ENCODE measurements at regions not wholly inside any gene's neighbourhood (a gene's known extent, or its start where the extent isn't known, plus 50 kb on each side); places are given as distances from the start of the nearest gene placed in this dataset.

DNA sequence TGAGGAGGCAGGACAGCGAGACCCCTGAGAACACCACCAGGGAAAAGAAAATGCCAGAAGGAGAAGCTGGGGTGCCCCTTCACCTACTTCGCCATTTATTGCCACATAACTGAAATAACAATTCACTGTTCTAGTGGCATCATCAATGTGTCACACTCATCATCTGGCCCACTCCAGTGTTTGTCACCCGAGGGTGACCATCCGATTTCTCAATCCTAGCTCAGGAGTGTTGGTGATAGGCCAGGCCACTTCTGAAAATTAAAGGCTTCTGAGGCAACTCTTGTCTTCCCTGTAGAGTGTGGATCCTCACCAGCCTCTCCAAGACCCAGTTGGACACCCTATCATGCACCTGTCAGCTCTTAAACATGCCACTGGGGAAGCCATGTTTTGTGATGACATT is 62.9 kb upstream of the BZW1 start:
- TF ChIP-seq ELF4 (CRISPR knock-in tag; IDR thresholded peaks at IDR 0.05; ENCODE audit: low read depth) (no peak), USF2 (CRISPR knock-in tag; IDR thresholded peaks at IDR 0.05) (no peak), ETV6 (CRISPR knock-in tag; IDR thresholded peaks at IDR 0.05) (no peak), NR3C1 (CRISPR knock-in tag; conservative IDR thresholded peaks at IDR 0.05; ENCODE audit: low read depth) (no peak), FOXK1 (CRISPR knock-in tag; IDR thresholded peaks at IDR 0.05) (no peak), CREM (CRISPR knock-in tag; IDR thresholded peaks at IDR 0.05) (no peak), MXD4 (CRISPR knock-in tag; IDR thresholded peaks at IDR 0.05; ENCODE audit: borderline replicate concordance) (no peak), NR2C2 (CRISPR knock-in tag; IDR thresholded peaks at IDR 0.05) (no peak), SMAD3 (CRISPR knock-in tag; IDR thresholded peaks at IDR 0.05; ENCODE audit: borderline replicate concordance) (no peak), GABPB1 (CRISPR knock-in tag; IDR thresholded peaks at IDR 0.05) (no peak)
- TF ChIP-seq, protein P1, sequence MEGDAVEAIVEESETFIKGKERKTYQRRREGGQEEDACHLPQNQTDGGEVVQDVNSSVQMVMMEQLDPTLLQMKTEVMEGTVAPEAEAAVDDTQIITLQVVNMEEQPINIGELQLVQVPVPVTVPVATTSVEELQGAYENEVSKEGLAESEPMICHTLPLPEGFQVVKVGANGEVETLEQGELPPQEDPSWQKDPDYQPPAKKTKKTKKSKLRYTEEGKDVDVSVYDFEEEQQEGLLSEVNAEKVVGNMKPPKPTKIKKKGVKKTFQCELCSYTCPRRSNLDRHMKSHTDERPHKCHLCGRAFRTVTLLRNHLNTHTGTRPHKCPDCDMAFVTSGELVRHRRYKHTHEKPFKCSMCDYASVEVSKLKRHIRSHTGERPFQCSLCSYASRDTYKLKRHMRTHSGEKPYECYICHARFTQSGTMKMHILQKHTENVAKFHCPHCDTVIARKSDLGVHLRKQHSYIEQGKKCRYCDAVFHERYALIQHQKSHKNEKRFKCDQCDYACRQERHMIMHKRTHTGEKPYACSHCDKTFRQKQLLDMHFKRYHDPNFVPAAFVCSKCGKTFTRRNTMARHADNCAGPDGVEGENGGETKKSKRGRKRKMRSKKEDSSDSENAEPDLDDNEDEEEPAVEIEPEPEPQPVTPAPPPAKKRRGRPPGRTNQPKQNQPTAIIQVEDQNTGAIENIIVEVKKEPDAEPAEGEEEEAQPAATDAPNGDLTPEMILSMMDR (IDR thresholded peaks at IDR 0.05) = no peak
- TF ChIP-seq, protein P2, sequence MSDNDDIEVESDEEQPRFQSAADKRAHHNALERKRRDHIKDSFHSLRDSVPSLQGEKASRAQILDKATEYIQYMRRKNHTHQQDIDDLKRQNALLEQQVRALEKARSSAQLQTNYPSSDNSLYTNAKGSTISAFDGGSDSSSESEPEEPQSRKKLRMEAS (CRISPR knock-in tag; IDR thresholded peaks at IDR 0.05) = no peak
- TF ChIP-seq, protein P3, sequence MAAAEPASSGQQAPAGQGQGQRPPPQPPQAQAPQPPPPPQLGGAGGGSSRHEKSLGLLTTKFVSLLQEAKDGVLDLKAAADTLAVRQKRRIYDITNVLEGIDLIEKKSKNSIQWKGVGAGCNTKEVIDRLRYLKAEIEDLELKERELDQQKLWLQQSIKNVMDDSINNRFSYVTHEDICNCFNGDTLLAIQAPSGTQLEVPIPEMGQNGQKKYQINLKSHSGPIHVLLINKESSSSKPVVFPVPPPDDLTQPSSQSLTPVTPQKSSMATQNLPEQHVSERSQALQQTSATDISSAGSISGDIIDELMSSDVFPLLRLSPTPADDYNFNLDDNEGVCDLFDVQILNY (CRISPR knock-in tag; IDR thresholded peaks at IDR 0.05) = no peak

Measured in WTC11 (cell line).